ENCODE measurements at regions not wholly inside any gene's neighbourhood (a gene's known extent, or its start where the extent isn't known, plus 50 kb on each side); places are given as distances from the start of the nearest gene placed in this dataset.

DNA sequence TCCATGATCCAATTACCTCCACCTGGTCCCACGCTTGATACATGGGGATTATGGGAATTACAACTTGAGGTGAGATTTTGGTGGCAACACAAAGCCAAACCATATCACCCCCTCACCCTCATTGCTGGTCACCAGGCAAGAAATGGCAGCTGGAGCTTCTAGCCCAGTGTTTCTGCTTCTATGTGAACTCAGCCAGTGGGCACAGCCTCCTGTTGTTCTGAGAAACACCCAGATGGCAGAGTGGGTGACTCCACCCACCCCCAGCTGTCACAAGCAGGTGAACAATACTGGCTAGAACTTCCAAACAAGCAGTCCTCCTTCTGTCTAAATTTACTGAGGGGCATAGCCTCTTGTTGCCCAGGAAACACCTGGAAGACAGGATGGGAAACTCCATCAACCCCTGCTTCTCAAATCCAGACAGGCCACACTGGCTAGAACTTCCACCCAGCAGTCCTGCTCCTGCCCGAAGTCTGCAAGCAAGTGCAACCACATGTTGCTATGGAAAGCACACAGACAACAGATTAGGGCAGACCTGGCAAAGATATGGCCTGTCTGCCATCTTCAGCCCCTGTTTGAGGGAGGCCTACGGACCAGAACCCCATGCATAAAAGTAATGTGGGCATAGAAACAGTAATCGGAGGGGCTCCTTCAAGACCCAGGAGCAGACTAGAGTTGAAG, 114.1 kb downstream of the DTWD1 start:
- Mint-ChIP-seq H3K27me3 (peaks cover 6 to 15% of the 10 kb centered on the region in 2 donors), H3K4me1 (no peaks in the 10 kb centered on the region), H3K36me3 (no peaks in the 10 kb centered on the region), H3K4me3 (no peak overlapping the region), H3K27ac (no peak overlapping the region), H3K9me3 (peaks cover 0 to 4% (median 0%) of the 10 kb centered on the region in 5 donors)
- Histone ChIP-seq H3K27ac (ENCODE audit: low read depth, low read length) (no peak overlapping the region), H3K36me3 (ENCODE audit: insufficient read depth, low read length) (no peaks in the 10 kb centered on the region), H3K27me3 (ENCODE audit: insufficient read depth, low read length, poor library complexity, severe bottlenecking) (no peaks in the 10 kb centered on the region), H3K4me3 (ENCODE audit: low read length) (no peak overlapping the region), H3K4me1 (ENCODE audit: insufficient read depth, low read length) (no peaks in the 10 kb centered on the region), H3K9me3 (ENCODE audit: low read length) (no peaks in the 10 kb centered on the region)
- ChIA-PET POLR2A (no interaction called here), CTCF (no interaction called here)
- DNase-seq, result no peak

DNA sequence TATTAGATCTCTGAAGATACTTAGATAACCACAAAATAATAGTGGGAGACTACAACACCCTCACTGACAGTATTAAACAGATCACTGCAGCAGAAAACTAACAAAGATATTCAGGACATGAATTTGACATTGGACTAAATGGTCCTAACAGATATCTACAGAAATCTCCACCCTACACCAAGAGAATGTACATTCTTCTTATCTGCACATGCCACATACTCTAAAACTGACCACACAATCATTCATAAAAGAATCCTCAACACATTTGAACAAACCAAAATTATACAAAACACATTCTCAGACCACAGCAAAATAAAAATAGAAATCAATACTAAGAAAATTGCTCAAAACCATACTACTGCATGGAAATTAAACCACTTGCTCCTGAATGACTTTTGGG, 116.3 kb downstream of the DTWD1 start:
- ChIA-PET POLR2A (no interaction called here), CTCF (no interaction called here)
- Mint-ChIP-seq H3K9me3 (peaks cover 0 to 4% (median 0%) of the 10 kb centered on the region in 5 donors), H3K27me3 (peaks cover 6 to 15% of the 10 kb centered on the region in 2 donors), H3K4me3 (no peak overlapping the region), H3K36me3 (no peaks in the 10 kb centered on the region), H3K27ac (no peak overlapping the region), H3K4me1 (no peaks in the 10 kb centered on the region)
- H3K27ac ChIP-seq (ENCODE audit: low read depth, low read length), result no peak overlapping the region
- no peak for DNase-seq
- H3K4me1 ChIP-seq (ENCODE audit: insufficient read depth, low read length), result no peaks in the 10 kb centered on the region
- H3K9me3 ChIP-seq (ENCODE audit: low read length), result no peaks in the 10 kb centered on the region
- H3K4me3 ChIP-seq (ENCODE audit: low read length), result no peak overlapping the region
- no peaks in the 10 kb centered on the region for H3K27me3 ChIP-seq (ENCODE audit: insufficient read depth, low read length, poor library complexity, severe bottlenecking)
- no peaks in the 10 kb centered on the region for H3K36me3 ChIP-seq (ENCODE audit: insufficient read depth, low read length)

DNA sequence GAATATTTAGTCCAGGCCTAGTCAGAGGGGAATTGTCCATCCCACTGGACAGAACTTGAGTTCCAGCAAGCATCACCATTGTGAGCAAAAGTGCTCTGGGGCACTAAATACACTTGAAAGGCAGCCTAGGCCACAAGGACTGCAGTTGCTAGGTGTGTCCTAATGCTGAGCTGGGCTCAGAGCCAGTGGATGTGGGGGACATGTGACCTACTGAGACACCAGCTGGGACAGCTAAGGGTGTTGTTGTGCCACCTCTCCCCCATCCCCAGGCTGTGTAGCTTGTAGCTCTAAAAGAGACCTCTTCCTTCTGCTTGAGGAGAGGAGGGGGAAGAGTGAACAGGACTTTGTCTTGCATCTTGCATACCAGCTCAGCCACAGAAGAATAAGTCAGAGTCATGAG, 120.9 kb downstream of the DTWD1 start:
- H3K27me3 Mint-ChIP-seq, result peaks cover 3 to 5% of the 10 kb centered on the region in 2 donors
- no peaks in the 10 kb centered on the region for H3K4me1 ChIP-seq (ENCODE audit: insufficient read depth, low read length)
- no peak overlapping the region for H3K4me3 Mint-ChIP-seq
- DNase-seq, result no peak
- H3K4me3 ChIP-seq (ENCODE audit: low read length), result no peak overlapping the region
- H3K9me3 ChIP-seq (ENCODE audit: low read length), result no peaks in the 10 kb centered on the region
- POLR2A ChIA-PET, result no interaction called here
- CTCF ChIA-PET, result no interaction called here
- peaks cover 0 to 1% (median 0%) of the 10 kb centered on the region in 3 donors for H3K36me3 Mint-ChIP-seq
- H3K27ac Mint-ChIP-seq, result no peak overlapping the region
- no peaks in the 10 kb centered on the region for H3K4me1 Mint-ChIP-seq
- H3K9me3 Mint-ChIP-seq, result peaks cover 0 to 1% (median 0%) of the 10 kb centered on the region in 5 donors
- no peaks in the 10 kb centered on the region for H3K36me3 ChIP-seq (ENCODE audit: insufficient read depth, low read length)
- no peaks in the 10 kb centered on the region for H3K27me3 ChIP-seq (ENCODE audit: insufficient read depth, low read length, poor library complexity, severe bottlenecking)
- H3K27ac ChIP-seq (ENCODE audit: low read depth, low read length), result no peak overlapping the region

DNA sequence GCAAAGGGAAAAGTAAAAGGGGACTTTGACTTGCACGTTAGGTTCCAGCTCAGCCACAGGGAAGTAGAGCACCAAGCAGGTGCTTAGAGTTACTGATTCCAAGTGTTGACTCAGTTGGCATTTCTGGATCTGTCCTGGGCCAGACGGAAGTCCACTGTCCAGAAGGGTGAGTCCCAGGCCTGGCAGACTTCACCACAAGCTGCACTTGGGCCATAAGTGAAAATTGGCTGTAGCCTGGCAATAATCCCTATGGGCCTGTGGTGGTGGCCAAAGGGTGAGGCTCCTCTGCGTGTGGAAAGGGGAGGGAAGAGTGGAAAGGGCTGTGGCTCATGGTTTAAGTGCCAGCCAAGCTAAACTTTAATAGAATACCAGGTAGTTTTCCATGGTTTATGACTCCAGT, 121.5 kb downstream of the DTWD1 start:
- H3K27ac Mint-ChIP-seq, result no peak overlapping the region
- no peak overlapping the region for H3K4me3 Mint-ChIP-seq
- Histone ChIP-seq H3K9me3 (ENCODE audit: low read length) (no peaks in the 10 kb centered on the region), H3K4me3 (ENCODE audit: low read length) (no peak overlapping the region), H3K27ac (ENCODE audit: low read depth, low read length) (no peak overlapping the region), H3K36me3 (ENCODE audit: insufficient read depth, low read length) (no peaks in the 10 kb centered on the region), H3K4me1 (ENCODE audit: insufficient read depth, low read length) (no peaks in the 10 kb centered on the region), H3K27me3 (ENCODE audit: insufficient read depth, low read length, poor library complexity, severe bottlenecking) (no peaks in the 10 kb centered on the region)
- ChIA-PET POLR2A (no interaction called here), CTCF (no interaction called here)
- peaks cover 3 to 5% of the 10 kb centered on the region in 2 donors for H3K27me3 Mint-ChIP-seq
- no peak for DNase-seq
- peaks cover 0 to 1% (median 0%) of the 10 kb centered on the region in 5 donors for H3K9me3 Mint-ChIP-seq
- H3K4me1 Mint-ChIP-seq, result no peaks in the 10 kb centered on the region
- H3K36me3 Mint-ChIP-seq, result peaks cover 0 to 1% (median 0%) of the 10 kb centered on the region in 3 donors

DNA sequence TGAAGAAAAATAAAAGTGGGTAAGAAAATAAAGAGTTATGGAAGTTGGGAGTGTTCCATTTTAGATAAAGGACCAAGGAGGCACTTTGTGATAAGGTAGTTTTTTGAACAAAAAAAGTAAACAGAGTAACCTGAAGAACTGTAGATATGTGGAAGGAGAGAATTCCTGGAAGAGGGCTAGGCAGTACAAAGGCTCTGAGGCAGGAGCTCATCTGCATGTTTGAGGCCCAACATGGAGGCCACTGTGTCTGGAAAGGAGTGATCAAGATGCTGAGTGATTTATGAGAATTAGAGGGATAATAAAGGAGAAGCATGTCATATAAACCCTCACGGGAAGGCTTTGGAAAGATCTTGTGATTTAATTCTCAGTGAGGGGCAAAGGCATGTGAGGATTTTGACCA, 126.5 kb downstream of the DTWD1 start:
- no peak overlapping the region for H3K4me3 ChIP-seq (ENCODE audit: low read length)
- CTCF ChIA-PET, result no interaction called here

DNA sequence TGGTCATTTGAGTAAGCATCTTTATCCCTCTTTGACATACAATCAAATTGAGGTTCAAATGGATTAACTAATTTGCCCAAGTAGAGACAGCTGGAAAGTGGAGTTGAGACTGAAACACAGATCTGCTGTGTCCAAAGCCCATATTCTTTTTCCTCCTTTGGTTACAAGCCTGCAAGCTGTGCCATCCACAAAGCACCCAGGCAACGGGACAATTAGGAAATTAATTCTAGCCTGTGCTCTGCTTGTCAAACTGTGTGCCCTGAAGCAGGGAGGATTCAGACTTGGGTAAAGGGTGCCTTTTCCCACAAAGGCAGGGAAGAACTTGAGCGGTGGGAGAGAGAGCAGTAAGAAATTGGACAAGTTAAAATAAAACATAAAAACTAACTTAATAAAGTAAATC, 127.9 kb downstream of the DTWD1 start:
- no peak overlapping the region for H3K27ac Mint-ChIP-seq
- H3K27ac ChIP-seq (ENCODE audit: low read depth, low read length), result no peak overlapping the region
- H3K9me3 ChIP-seq (ENCODE audit: low read length), result no peaks in the 10 kb centered on the region
- no peak overlapping the region for H3K4me3 Mint-ChIP-seq
- DNase-seq, result no peak
- H3K9me3 Mint-ChIP-seq, result peaks cover 0 to 1% (median 0%) of the 10 kb centered on the region in 5 donors
- POLR2A ChIA-PET, result no interaction called here
- CTCF ChIA-PET, result no interaction called here
- no peaks in the 10 kb centered on the region for H3K4me1 ChIP-seq (ENCODE audit: insufficient read depth, low read length)
- H3K4me3 ChIP-seq (ENCODE audit: low read length), result no peak overlapping the region
- peaks cover 0 to 1% (median 0%) of the 10 kb centered on the region in 3 donors for H3K36me3 Mint-ChIP-seq
- no peaks in the 10 kb centered on the region for H3K36me3 ChIP-seq (ENCODE audit: insufficient read depth, low read length)
- no peaks in the 10 kb centered on the region for H3K27me3 ChIP-seq (ENCODE audit: insufficient read depth, low read length, poor library complexity, severe bottlenecking)
- no peaks in the 10 kb centered on the region for H3K4me1 Mint-ChIP-seq
- H3K27me3 Mint-ChIP-seq, result peaks cover 3 to 9% of the 10 kb centered on the region in 2 donors

More for the DNA sequence above, 126.5 kb downstream of the DTWD1 start:
- Histone ChIP-seq H3K27ac (ENCODE audit: low read depth, low read length) (no peak overlapping the region), H3K27me3 (ENCODE audit: insufficient read depth, low read length, poor library complexity, severe bottlenecking) (no peaks in the 10 kb centered on the region), H3K9me3 (ENCODE audit: low read length) (no peaks in the 10 kb centered on the region), H3K4me1 (ENCODE audit: insufficient read depth, low read length) (no peaks in the 10 kb centered on the region), H3K36me3 (ENCODE audit: insufficient read depth, low read length) (no peaks in the 10 kb centered on the region)
- H3K4me1 Mint-ChIP-seq, result no peaks in the 10 kb centered on the region
- POLR2A ChIA-PET, result no interaction called here
- peaks cover 0 to 1% (median 0%) of the 10 kb centered on the region in 3 donors for H3K36me3 Mint-ChIP-seq
- no peak for DNase-seq
- H3K9me3 Mint-ChIP-seq, result peaks cover 0 to 1% (median 0%) of the 10 kb centered on the region in 5 donors
- peaks cover 5 to 9% of the 10 kb centered on the region in 2 donors for H3K27me3 Mint-ChIP-seq
- no peak overlapping the region for H3K4me3 Mint-ChIP-seq
- H3K27ac Mint-ChIP-seq, result no peak overlapping the region

DNA sequence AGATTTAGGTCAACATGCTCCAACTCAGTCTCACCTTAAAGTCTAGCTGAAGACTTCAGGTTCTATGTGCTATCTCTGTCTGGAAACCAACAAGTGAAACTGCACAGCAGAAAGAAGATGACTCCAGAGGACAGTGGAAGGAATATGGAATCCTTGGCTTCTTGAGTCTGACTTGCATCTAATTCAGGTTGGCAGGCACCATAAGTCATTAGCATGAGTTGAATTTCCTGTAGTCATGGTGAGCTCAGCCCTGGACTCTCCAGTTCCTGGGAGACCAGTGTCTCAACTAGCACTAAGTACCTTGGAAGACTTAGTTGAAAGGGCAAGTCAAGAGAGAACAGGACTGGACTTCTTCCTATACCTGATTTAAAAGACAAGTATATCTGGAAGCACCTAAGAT, 129.7 kb downstream of the DTWD1 start:
- H3K4me3 Mint-ChIP-seq, result no peak overlapping the region
- no peak for DNase-seq
- peaks cover 3 to 4% of the 10 kb centered on the region in 2 donors for H3K27me3 Mint-ChIP-seq
- H3K4me1 Mint-ChIP-seq, result no peaks in the 10 kb centered on the region
- Histone ChIP-seq H3K9me3 (ENCODE audit: low read length) (no peaks in the 10 kb centered on the region), H3K27ac (ENCODE audit: low read depth, low read length) (no peak overlapping the region), H3K4me3 (ENCODE audit: low read length) (no peak overlapping the region), H3K27me3 (ENCODE audit: insufficient read depth, low read length, poor library complexity, severe bottlenecking) (no peaks in the 10 kb centered on the region), H3K4me1 (ENCODE audit: insufficient read depth, low read length) (no peaks in the 10 kb centered on the region), H3K36me3 (ENCODE audit: insufficient read depth, low read length) (no peaks in the 10 kb centered on the region)
- CTCF ChIA-PET, result no interaction called here
- no peaks in the 10 kb centered on the region for H3K36me3 Mint-ChIP-seq
- H3K9me3 Mint-ChIP-seq, result no peaks in the 10 kb centered on the region
- no peak overlapping the region for H3K27ac Mint-ChIP-seq
- POLR2A ChIA-PET, result no interaction called here

DNA sequence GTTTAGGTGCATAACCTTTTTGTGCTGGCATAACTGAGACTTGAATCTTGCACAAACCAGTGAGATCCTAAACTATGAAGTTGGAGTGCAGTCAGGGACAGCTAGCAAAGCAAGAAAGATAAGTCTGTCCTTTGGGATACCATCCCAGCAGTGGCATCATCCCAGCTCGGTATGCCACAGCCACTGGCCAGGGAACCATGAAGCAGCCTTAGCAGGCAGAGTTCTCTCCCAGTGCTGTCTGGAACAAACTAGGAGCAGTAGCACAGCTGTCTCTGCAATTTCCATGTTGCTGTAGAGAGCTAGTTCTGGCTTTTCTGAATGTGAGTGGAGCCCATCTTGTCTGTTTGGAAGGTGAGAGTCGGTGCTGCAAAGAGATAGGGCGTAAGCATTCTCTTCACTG, 130.3 kb downstream of the DTWD1 start:
- no peaks in the 10 kb centered on the region for H3K4me1 Mint-ChIP-seq
- H3K4me3 Mint-ChIP-seq, result no peak overlapping the region
- ChIA-PET POLR2A (no interaction called here), CTCF (no interaction called here)
- H3K36me3 Mint-ChIP-seq, result no peaks in the 10 kb centered on the region
- Histone ChIP-seq H3K4me1 (ENCODE audit: insufficient read depth, low read length) (no peaks in the 10 kb centered on the region), H3K27ac (ENCODE audit: low read depth, low read length) (no peak overlapping the region), H3K9me3 (ENCODE audit: low read length) (no peaks in the 10 kb centered on the region), H3K27me3 (ENCODE audit: insufficient read depth, low read length, poor library complexity, severe bottlenecking) (no peaks in the 10 kb centered on the region), H3K36me3 (ENCODE audit: insufficient read depth, low read length) (no peaks in the 10 kb centered on the region), H3K4me3 (ENCODE audit: low read length) (no peak overlapping the region)
- H3K27ac Mint-ChIP-seq, result no peak overlapping the region
- peaks cover 2 to 4% of the 10 kb centered on the region in 2 donors for H3K27me3 Mint-ChIP-seq
- no peaks in the 10 kb centered on the region for H3K9me3 Mint-ChIP-seq
- no peak for DNase-seq

Measured in CD8-positive, alpha-beta memory T cell (primary cell).